Heart left ventricle (tissue), 16 donors: ENCODE measurements at regions not wholly inside any gene's neighbourhood (a gene's known extent, or its start where the extent isn't known, plus 50 kb on each side); places are given as distances from the start of the nearest gene placed in this dataset.
A peak's percentile ranks its signal among the peaks of the same experiment; 100 is the strongest.

Experiments used
- ATAC-seq, 4 donors: fragments of 200-7000 bp; cut with Tn5 transposase; one replicate each; pipeline ENCODE4 v1.9.1; 2020 to 2022; ENCODE audit warnings: moderate library complexity in 4 of 4, mild to moderate bottlenecking in 3 of 4, moderate number of reproducible peaks in 1 of 4
- DNase-seq, 5 donors: peaks; one replicate each; pipeline ENCODE4 v3.0.0-alpha.2; 2020
- H3K27ac ChIP-seq, 12 donors: fragments of 200-600 bp; sonication (generic) in 4 of 12; one replicate each; pipeline versions ENCODE4 v1.5.0 to v1.8.0; 2016 to 2022; ENCODE audit warnings: mild to moderate bottlenecking in 2 of 12
- H3K27me3 ChIP-seq, 9 donors: fragments of 200-600 bp; sonication (generic) in 2 of 9; one replicate each; pipeline versions ENCODE4 v1.5.1 to v1.8.0; 2016 to 2022; ENCODE audit warnings: mild to moderate bottlenecking in 3 of 9
- H3K36me3 ChIP-seq, 9 donors: fragments of 200-600 bp; sonication (generic) in 2 of 9; one replicate each; pipeline versions ENCODE4 v1.5.0 to v1.8.0; 2018 to 2022; ENCODE audit warnings: mild to moderate bottlenecking in 2 of 9
- H3K4me1 ChIP-seq, 12 donors: fragments of 200-600 bp; sonication (generic) in 4 of 12; one replicate each; pipeline versions ENCODE4 v1.5.0 to v1.8.0; 2016 to 2022; ENCODE audit warnings: mild to moderate bottlenecking in 3 of 12
- H3K4me3 ChIP-seq, 12 donors: fragments of 200-600 bp; sonication (generic) in 4 of 12; one replicate each; pipeline versions ENCODE4 v1.5.0 to v1.8.0; 2017 to 2022; ENCODE audit warnings: mild to moderate bottlenecking in 9 of 12, moderate library complexity in 4 of 12
- H3K9me3 ChIP-seq, 12 donors: fragments of 200-600 bp; sonication (generic) in 4 of 12; one replicate each; pipeline versions ENCODE4 v1.5.0 to v1.8.0; 2016 to 2022; ENCODE audit warnings: mild to moderate bottlenecking in 1 of 12
- CTCF ChIP-seq, 12 donors: fragments of 200-600 bp; sonication (generic) in 4 of 12; IDR thresholded peaks; one replicate each; pipeline versions ENCODE4 v1.5.0 to v1.8.0; 2018 to 2022; ENCODE audit warnings: antibody characterized with exemption in 12 of 12, mild to moderate bottlenecking in 5 of 12
- POLR2A ChIP-seq, 2 donors: fragments of 450-650 bp; IDR thresholded peaks; one replicate each; pipeline ENCODE4 v1.6.1; 2017; ENCODE audit warnings: antibody characterized with exemption in 2 of 2, mild to moderate bottlenecking in 2 of 2, moderate library complexity in 2 of 2
- whole genome bisulfite sequencing, 4 donors: extraction: QIAGEN DNeasy Blood & Tissue Kit in 2 of 4; methylation state at CpG; one replicate each; pipeline versions ENCODE4 v1.1.5 to v1.1.7; 2013 to 2018; 5-methylcytosine and 5-hydroxymethylcytosine counted together
- intact Hi-C, 10 donors: fragments of 100-400 bp; cut with DNase I; formaldehyde crosslinking; loops; one replicate each; pipeline versions ENCODE4 v1.11.1 to v1.14.2; 2022
- donor health status: ischemic (EF 13 %, LVEDD 7.1; RV severe dilation, severe dysfunction).
- donor health status: healthy with polysubstance abuse.
- donor health status: DM: no; HTN: yes; CAD: no.
- donor health status: DM: no; HTN: no; CAD: no.
- donor health status: ischemic (EF 25% LVEDD 6.9; RV normal size, moderate dysfunction).
- donor health status: ischemic (EF 25% LVEDD 5.7; RV mildly dilated, moderate dysfunction).
- donor health status: healthy.
- donor health status: DM: yes; HTN: yes; CAD: no.
- donor health status: ischemic (EF 35%, LVEDD 5.7; RV mildly dilated, moderate dysfunction).
- donor health status: nonischemic (EF 11% LVEDD 7.7; RV severe dilation, severe dysfunction).
- donor health status: DM: yes; HTN: yes; CAD: no.
- donor health status: PGD.
- donor health status: ischemic (EF 29% LVEDD 5.4; RV normal size, mild dysfunction).
- donor health status: nonischemic (EF 23%, LVEDD 6.1; RV moderate dilation, normal function).

- peaks cover 0 to 11% (median 0%) of the 10 kb centered on the region in 12 donors for H3K4me1 ChIP-seq
- ATAC-seq: no peak
- H3K27me3 ChIP-seq: no peaks in the 10 kb centered on the region
- H3K27ac ChIP-seq: no peak overlapping the region
- no peak overlapping the region for H3K4me3 ChIP-seq
- 53 to 76% (median 72%) methylated on average over 3 of the region's 3 CpGs for WGBS, 4 donors
- intact Hi-C loops: no loop called here
- no peak for TF ChIP-seq CTCF (IDR thresholded peaks at IDR 0.05)
- TF ChIP-seq POLR2A (IDR thresholded peaks at IDR 0.05): no peak
- DNase-seq: no peak
- no peaks in the 10 kb centered on the region for H3K36me3 ChIP-seq
- no peaks in the 10 kb centered on the region for H3K9me3 ChIP-seq
Measured at GRCh38 chr13:61779456-61779855, 363.8 kb upstream of the PCDH20 start.

- no peak for ATAC-seq
- H3K27ac ChIP-seq: no peak overlapping the region
- no peaks in the 10 kb centered on the region for H3K36me3 ChIP-seq
- no peaks in the 10 kb centered on the region for H3K9me3 ChIP-seq
- H3K4me3 ChIP-seq: no peak overlapping the region
- intact Hi-C loops: no loop called here
- H3K4me1 ChIP-seq: peaks cover 0 to 11% (median 0%) of the 10 kb centered on the region in 12 donors
- DNase-seq: no peak
- TF ChIP-seq CTCF (IDR thresholded peaks at IDR 0.05) (no peak), POLR2A (IDR thresholded peaks at IDR 0.05) (no peak)
- 68 to 82% (median 70%) methylated on average over 6 of the region's 6 CpGs for WGBS, 4 donors
- H3K27me3 ChIP-seq: no peaks in the 10 kb centered on the region
Measured at GRCh38 chr13:61778531-61778930, 362.9 kb upstream of the PCDH20 start.

GRCh38 chr13:61777899-61778298, 362.2 kb upstream of the PCDH20 start:
- Histone ChIP-seq H3K4me3 (no peak overlapping the region), H3K4me1 (peaks cover 0 to 11% (median 0%) of the 10 kb centered on the region in 12 donors), H3K9me3 (no peaks in the 10 kb centered on the region), H3K27me3 (no peaks in the 10 kb centered on the region), H3K36me3 (no peaks in the 10 kb centered on the region), H3K27ac (peak overlapping the region in 4 of 12 donors; percentile 21 to 56 (median 38))
- intact Hi-C loops: no loop called here
- DNase-seq (no peak), ATAC-seq (peak in 1 of 4 donors; percentile 69)
- TF ChIP-seq POLR2A (IDR thresholded peaks at IDR 0.05): no peak
- no peak for TF ChIP-seq CTCF (IDR thresholded peaks at IDR 0.05)
- WGBS, 4 donors: 61 to 71% (median 63%) methylated on average over 2 of the region's 2 CpGs

GRCh38 chr13:61777271-61777670, 361.6 kb upstream of the PCDH20 start:
- Histone ChIP-seq H3K9me3 (no peaks in the 10 kb centered on the region), H3K4me3 (no peak overlapping the region), H3K27me3 (no peaks in the 10 kb centered on the region), H3K4me1 (peaks cover 0 to 11% (median 0%) of the 10 kb centered on the region in 12 donors), H3K27ac (peak overlapping the region in 4 of 12 donors; percentile 21 to 56 (median 38)), H3K36me3 (no peaks in the 10 kb centered on the region)
- DNase-seq: no peak
- intact Hi-C loops: no loop called here
- ATAC-seq: peak in 3 of 4 donors; percentile 38 to 66 (median 44)
- 10 to 22% (median 17%) methylated on average over 3 of the region's 3 CpGs for WGBS, 4 donors
- TF ChIP-seq POLR2A (IDR thresholded peaks at IDR 0.05) (no peak), CTCF (IDR thresholded peaks at IDR 0.05) (no peak)
